ENCODE measurements at regions not wholly inside any gene's neighbourhood (a gene's known extent, or its start where the extent isn't known, plus 50 kb on each side); places are given as distances from the start of the nearest gene placed in this dataset.

- no peak overlapping the region for H3K27ac ChIP-seq
- H3K4me1 ChIP-seq, result no peaks in the 10 kb centered on the region
- H3K9me3 ChIP-seq, result no peaks in the 10 kb centered on the region
- H3K27me3 ChIP-seq, result no peaks in the 10 kb centered on the region
- H3K36me3 ChIP-seq, result no peaks in the 10 kb centered on the region
- no peak overlapping the region for H3K4me3 ChIP-seq
- no peak for DNase-seq
- TF ChIP-seq CTCF (IDR thresholded peaks at IDR 0.05), result no peak
- no peak overlapping the region for H3K9ac ChIP-seq (ENCODE audit: low read depth in 2 of 2, low read length in 2 of 2)
- intact Hi-C loops (cut with DNase I), result no loop called here
Measured at GRCh38 chr10:47092831-47093230, 181.6 kb downstream of the PTPN20 start.

GRCh38 chr10:47094126-47094525 is 182.9 kb downstream of the PTPN20 start:
- DNase-seq, result no peak
- H3K27ac ChIP-seq, result no peak overlapping the region
- no peak overlapping the region for H3K9ac ChIP-seq (ENCODE audit: low read depth in 2 of 2, low read length in 2 of 2)
- no peaks in the 10 kb centered on the region for H3K36me3 ChIP-seq
- no peak for TF ChIP-seq CTCF (IDR thresholded peaks at IDR 0.05)
- H3K4me1 ChIP-seq, result no peaks in the 10 kb centered on the region
- no peak overlapping the region for H3K4me3 ChIP-seq
- intact Hi-C loops (cut with DNase I), result no loop called here
- no peaks in the 10 kb centered on the region for H3K27me3 ChIP-seq
- no peaks in the 10 kb centered on the region for H3K9me3 ChIP-seq

- intact Hi-C loops (cut with DNase I), result no loop called here
Measured at GRCh38 chr10:47094636-47095035, 183.4 kb downstream of the PTPN20 start.

GRCh38 chr10:47095211-47095610 is 184.0 kb downstream of the PTPN20 start:
- intact Hi-C loops (cut with DNase I), result no loop called here
- H3K9ac ChIP-seq (ENCODE audit: low read depth in 2 of 2, low read length in 2 of 2), result no peak overlapping the region
- H3K27me3 ChIP-seq, result no peaks in the 10 kb centered on the region
- no peaks in the 10 kb centered on the region for H3K36me3 ChIP-seq
- no peak for DNase-seq
- no peak overlapping the region for H3K4me3 ChIP-seq
- H3K9me3 ChIP-seq, result no peaks in the 10 kb centered on the region
- H3K4me1 ChIP-seq, result no peaks in the 10 kb centered on the region
- no peak for TF ChIP-seq CTCF (IDR thresholded peaks at IDR 0.05)
- no peak overlapping the region for H3K27ac ChIP-seq

More at GRCh38 chr10:47094636-47095035, 183.4 kb downstream of the PTPN20 start:
- no peak for TF ChIP-seq CTCF (IDR thresholded peaks at IDR 0.05)
- H3K9ac ChIP-seq (ENCODE audit: low read depth in 2 of 2, low read length in 2 of 2), result no peak overlapping the region
- H3K4me3 ChIP-seq, result no peak overlapping the region
- H3K9me3 ChIP-seq, result no peaks in the 10 kb centered on the region
- H3K4me1 ChIP-seq, result no peaks in the 10 kb centered on the region
- H3K27me3 ChIP-seq, result no peaks in the 10 kb centered on the region
- no peak for DNase-seq
- no peak overlapping the region for H3K27ac ChIP-seq
- no peaks in the 10 kb centered on the region for H3K36me3 ChIP-seq

GRCh38 chr10:47095848-47096612 is 184.8 kb downstream of the PTPN20 start:
- Histone ChIP-seq H3K4me1 (no peaks in the 10 kb centered on the region), H3K27me3 (no peaks in the 10 kb centered on the region), H3K36me3 (no peaks in the 10 kb centered on the region), H3K9me3 (no peaks in the 10 kb centered on the region), H3K9ac (ENCODE audit: low read depth in 2 of 2, low read length in 2 of 2) (no peak overlapping the region), H3K4me3 (no peak overlapping the region), H3K27ac (no peak overlapping the region)
- DNase-seq, result no peak
- no peak for TF ChIP-seq CTCF (IDR thresholded peaks at IDR 0.05)
- intact Hi-C loops (cut with DNase I), result no loop called here
